ENCODE measurements at regions not wholly inside any gene's neighbourhood (a gene's known extent, or its start where the extent isn't known, plus 50 kb on each side); places are given as distances from the start of the nearest gene placed in this dataset.
"Not testable (repeated sequence)": the region's sequence is repeated elsewhere in the genome, so short reads cannot be mapped to it uniquely, and the experiment has no call there.

- intact Hi-C loops (cut with micrococcal nuclease); H3K27ac Mint-ChIP-seq; H3K36me3 Mint-ChIP-seq (ENCODE audit: low read depth); H3K27me3 Mint-ChIP-seq; H3K4me1 Mint-ChIP-seq (ENCODE audit: low read depth); H3K4me3 Mint-ChIP-seq: not testable (repeated sequence)
- peaks cover 27% of the 10 kb centered on the region for H3K9me3 Mint-ChIP-seq
Observed at GRCh38 chr21:13409184-13409583, 200.4 kb upstream of the POTED start.

GRCh38 chr21:13435863-13436262 is 173.7 kb upstream of the POTED start:
- intact Hi-C loops (cut with micrococcal nuclease); H3K4me3 Mint-ChIP-seq; H3K4me1 Mint-ChIP-seq (ENCODE audit: low read depth); H3K27ac Mint-ChIP-seq; H3K36me3 Mint-ChIP-seq (ENCODE audit: low read depth); H3K27me3 Mint-ChIP-seq: not testable (repeated sequence)
- peaks cover 47% of the 10 kb centered on the region for H3K9me3 Mint-ChIP-seq

DNA sequence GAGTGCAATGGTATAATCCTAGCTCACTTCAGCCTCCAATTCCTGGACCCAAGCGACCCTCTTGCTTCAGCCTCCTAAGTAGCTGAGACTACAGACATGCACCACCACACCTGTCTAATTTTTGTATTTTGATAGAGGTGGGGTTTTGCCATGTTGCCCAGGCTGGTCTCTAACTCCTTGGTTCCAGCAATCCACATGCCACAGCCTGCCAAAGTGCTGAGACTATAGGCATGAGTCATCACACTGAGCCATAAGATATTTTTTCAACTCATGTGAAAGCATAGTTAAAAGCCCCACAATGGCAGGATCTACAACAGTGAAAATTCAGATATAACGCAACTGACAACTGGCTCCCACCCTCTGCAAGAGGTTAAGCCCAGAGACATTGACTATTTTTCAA is 161.8 kb upstream of the POTED start:
- H3K4me1 Mint-ChIP-seq (ENCODE audit: low read depth); H3K36me3 Mint-ChIP-seq (ENCODE audit: low read depth); H3K27ac Mint-ChIP-seq; H3K27me3 Mint-ChIP-seq; intact Hi-C loops (cut with micrococcal nuclease); H3K4me3 Mint-ChIP-seq: not testable (repeated sequence)
- H3K9me3 Mint-ChIP-seq = peaks cover 10% of the 10 kb centered on the region

- H3K27ac Mint-ChIP-seq; H3K27me3 Mint-ChIP-seq; intact Hi-C loops (cut with micrococcal nuclease); H3K4me3 Mint-ChIP-seq; H3K4me1 Mint-ChIP-seq (ENCODE audit: low read depth); H3K36me3 Mint-ChIP-seq (ENCODE audit: low read depth): not testable (repeated sequence)
- H3K9me3 Mint-ChIP-seq = peaks cover 45% of the 10 kb centered on the region
Observed at GRCh38 chr21:13463562-13463961, 146.0 kb upstream of the POTED start.

Measured in dendritic cell treated with granulocyte-macrophage colony-stimulating factor and Interleukin-4, amounts not matched to agents 40 ng/mL and 50 ng/mL, for 4 days (primary cell).